HCT116 (cell line): ENCODE measurements at regions not wholly inside any gene's neighbourhood (a gene's known extent, or its start where the extent isn't known, plus 50 kb on each side); places are given as distances from the start of the nearest gene placed in this dataset.

Experiments
- CEBPB ChIP-seq: IDR thresholded peaks from 2 replicates; pipeline ENCODE4 v1.6.1; 2012; ENCODE audit warnings: low read depth
- EGR1 ChIP-seq: IDR thresholded peaks from 2 replicates; pipeline ENCODE4 v1.6.1; 2012; ENCODE audit warnings: low read depth
- EZH2 ChIP-seq: fragments of 200-600 bp; sonication (generic); IDR thresholded peaks from 2 replicates; pipeline ENCODE4 v1.6.1; 2017; ENCODE audit warnings: antibody characterized with exemption, mixed run types
- JUND ChIP-seq: IDR thresholded peaks from 2 replicates; pipeline ENCODE4 v1.6.1; 2012
- POLR2A ChIP-seq: IDR thresholded peaks from 2 replicates; pipeline ENCODE4 v1.7.0; 2011; ENCODE audit warnings: borderline replicate concordance; ENCODE audit not compliant: insufficient read depth, insufficient read length; ENCODE audit errors: extremely low read depth
- POLR2AphosphoS5 ChIP-seq: IDR thresholded peaks from 2 replicates; pipeline ENCODE4 v1.6.1; 2011; ENCODE audit warnings: mild to moderate bottlenecking, low read depth, low read length, moderate library complexity
- RAD21 ChIP-seq: IDR thresholded peaks from 2 replicates; pipeline ENCODE4 v1.6.1; 2012; ENCODE audit warnings: low read depth, mild to moderate bottlenecking
- TF ChIP-seq, protein P1 (sequence below), 3 experiments: fragments of 200-600 bp in 1 of 3; sonication (generic) in 1 of 3; IDR thresholded peaks in 2 of 3; conservative IDR thresholded peaks in 1 of 3; 2 replicates each; pipeline ENCODE4 v1.5.1; 2012 to 2017; ENCODE audit warnings: low read depth in 2 of 3, low read length in 2 of 3, antibody characterized with exemption in 1 of 3, borderline replicate concordance in 1 of 3, control low read depth in 1 of 3, mild to moderate bottlenecking in 1 of 3, mixed read lengths in 1 of 3, mixed run types in 1 of 3, moderate library complexity in 1 of 3; ENCODE audit not compliant: insufficient read depth in 1 of 3

DNA sequence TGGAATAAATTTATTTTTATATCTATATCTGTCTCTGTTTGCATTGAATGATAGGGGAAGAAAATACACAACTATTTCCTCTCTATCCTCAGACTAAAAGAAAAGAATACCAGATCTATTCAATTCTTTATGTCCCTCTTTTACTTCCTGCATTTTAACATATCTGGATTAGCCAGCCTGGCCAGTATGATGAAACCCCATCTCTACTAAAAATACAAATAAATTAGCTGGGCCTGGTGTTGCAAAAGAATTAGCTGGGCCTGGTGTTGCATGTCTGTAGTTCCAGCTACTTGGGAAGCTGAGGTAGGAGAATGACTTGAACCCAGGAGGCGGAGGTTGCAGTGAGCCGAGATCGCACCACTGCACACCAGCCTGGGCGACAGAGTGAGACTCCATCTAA is 182.0 kb downstream of the LURAP1L start:
- no peak for TF ChIP-seq POLR2AphosphoS5
- no peak for TF ChIP-seq POLR2A
- TF ChIP-seq CEBPB: no peak
- TF ChIP-seq, protein P1, sequence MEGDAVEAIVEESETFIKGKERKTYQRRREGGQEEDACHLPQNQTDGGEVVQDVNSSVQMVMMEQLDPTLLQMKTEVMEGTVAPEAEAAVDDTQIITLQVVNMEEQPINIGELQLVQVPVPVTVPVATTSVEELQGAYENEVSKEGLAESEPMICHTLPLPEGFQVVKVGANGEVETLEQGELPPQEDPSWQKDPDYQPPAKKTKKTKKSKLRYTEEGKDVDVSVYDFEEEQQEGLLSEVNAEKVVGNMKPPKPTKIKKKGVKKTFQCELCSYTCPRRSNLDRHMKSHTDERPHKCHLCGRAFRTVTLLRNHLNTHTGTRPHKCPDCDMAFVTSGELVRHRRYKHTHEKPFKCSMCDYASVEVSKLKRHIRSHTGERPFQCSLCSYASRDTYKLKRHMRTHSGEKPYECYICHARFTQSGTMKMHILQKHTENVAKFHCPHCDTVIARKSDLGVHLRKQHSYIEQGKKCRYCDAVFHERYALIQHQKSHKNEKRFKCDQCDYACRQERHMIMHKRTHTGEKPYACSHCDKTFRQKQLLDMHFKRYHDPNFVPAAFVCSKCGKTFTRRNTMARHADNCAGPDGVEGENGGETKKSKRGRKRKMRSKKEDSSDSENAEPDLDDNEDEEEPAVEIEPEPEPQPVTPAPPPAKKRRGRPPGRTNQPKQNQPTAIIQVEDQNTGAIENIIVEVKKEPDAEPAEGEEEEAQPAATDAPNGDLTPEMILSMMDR (IDR thresholded peaks at IDR 0.05 in 2 of 3, conservative IDR thresholded peaks at IDR 0.05 in 1 of 3; ENCODE audit: borderline replicate concordance in 1 of 3, insufficient read depth in 1 of 3, low read depth in 2 of 3, low read length in 2 of 3): no peak
- no peak for TF ChIP-seq JUND
- TF ChIP-seq EZH2: no peak
- no peak for TF ChIP-seq RAD21
- no peak for TF ChIP-seq EGR1
